ENCODE measurements at regions not wholly inside any gene's neighbourhood (a gene's known extent, or its start where the extent isn't known, plus 50 kb on each side); places are given as distances from the start of the nearest gene placed in this dataset.

DNA sequence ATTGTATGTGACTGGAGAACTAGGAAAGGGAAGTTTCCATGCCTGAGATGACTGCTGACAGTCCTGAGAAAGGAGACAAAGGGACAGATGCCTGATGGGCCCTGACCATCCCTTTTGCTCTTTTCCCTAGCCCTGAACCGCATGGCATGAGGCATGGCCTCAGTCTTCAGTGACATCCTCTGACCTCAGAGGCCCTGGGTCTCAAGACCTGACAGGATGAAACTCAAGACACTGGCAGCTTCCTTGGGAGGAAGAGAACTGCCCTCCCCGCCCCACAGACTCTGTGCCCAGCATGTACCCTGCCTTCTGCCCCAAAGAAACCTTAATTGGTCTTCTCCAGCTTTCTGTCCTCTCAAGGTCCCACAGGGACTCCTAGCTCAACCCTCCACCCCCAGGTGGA is 444.1 kb downstream of the SOX6 start:
- H3K4me3 Mint-ChIP-seq: no peak overlapping the region
- H3K36me3 Mint-ChIP-seq (ENCODE audit: low read depth): no peaks in the 10 kb centered on the region
- H3K4me1 Mint-ChIP-seq (ENCODE audit: low read depth): no peaks in the 10 kb centered on the region
- no peak overlapping the region for H3K27ac Mint-ChIP-seq
- intact Hi-C loops (cut with micrococcal nuclease): no loop called here
- no peaks in the 10 kb centered on the region for H3K27me3 Mint-ChIP-seq (ENCODE audit: low read depth)
- CTCF ChIA-PET: interaction anchor here (0.5 kb wide), 1 partner anchor 54 kb away, joined by 9 read pairs; no protein-coding TSS in a partner anchor
- DNase-seq: no peak
- H3K9me3 Mint-ChIP-seq: no peaks in the 10 kb centered on the region

DNA sequence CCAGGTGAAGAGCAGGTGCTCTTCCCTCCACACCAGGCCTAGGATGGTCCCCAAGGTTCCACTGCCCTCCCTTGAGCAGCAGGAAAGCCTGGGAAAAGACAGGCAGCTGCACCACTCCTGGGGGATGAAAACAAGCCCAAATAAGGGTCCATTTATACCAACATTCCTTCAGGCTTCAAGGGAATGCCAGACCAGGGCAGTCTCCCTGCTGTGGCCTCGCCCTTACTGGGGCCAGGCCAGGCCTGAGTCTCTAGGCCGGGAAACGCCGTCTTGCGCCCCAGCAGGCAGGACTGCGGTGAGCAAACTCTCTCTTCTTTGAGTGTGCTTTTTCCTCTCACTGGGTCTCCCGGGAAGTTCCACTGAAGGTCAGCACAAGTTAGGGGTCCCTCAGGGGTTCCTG is 443.5 kb downstream of the SOX6 start:
- Mint-ChIP-seq H3K9me3 (no peaks in the 10 kb centered on the region), H3K27me3 (ENCODE audit: low read depth) (no peaks in the 10 kb centered on the region), H3K36me3 (ENCODE audit: low read depth) (no peaks in the 10 kb centered on the region), H3K4me1 (ENCODE audit: low read depth) (no peaks in the 10 kb centered on the region), H3K4me3 (no peak overlapping the region), H3K27ac (no peak overlapping the region)
- no peak for DNase-seq
- CTCF ChIA-PET: no interaction called here
- intact Hi-C loops (cut with micrococcal nuclease): no loop called here

DNA sequence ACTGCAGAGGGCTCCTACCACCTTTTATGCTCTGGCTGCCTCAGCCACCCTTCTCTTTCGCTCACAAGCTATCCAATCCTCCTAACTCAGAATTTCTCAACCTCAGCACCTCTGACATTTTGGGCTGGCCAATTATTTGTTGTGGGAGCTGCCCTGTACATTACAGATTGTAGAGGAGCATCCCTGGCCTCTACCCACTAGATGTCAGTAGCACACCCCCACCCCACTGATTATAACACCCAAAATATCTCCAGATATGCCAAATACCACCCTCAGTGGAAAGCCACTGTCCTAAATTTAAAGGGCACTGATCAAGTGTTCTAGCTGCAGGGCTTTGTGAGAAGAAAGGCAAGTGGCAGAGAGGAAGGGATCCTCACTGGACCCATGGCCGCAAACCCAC is 443.1 kb downstream of the SOX6 start:
- CTCF ChIA-PET: no interaction called here
- no peak for DNase-seq
- Mint-ChIP-seq H3K4me1 (ENCODE audit: low read depth) (no peaks in the 10 kb centered on the region), H3K36me3 (ENCODE audit: low read depth) (no peaks in the 10 kb centered on the region), H3K9me3 (no peaks in the 10 kb centered on the region), H3K4me3 (no peak overlapping the region), H3K27ac (no peak overlapping the region), H3K27me3 (ENCODE audit: low read depth) (no peaks in the 10 kb centered on the region)
- intact Hi-C loops (cut with micrococcal nuclease): no loop called here
